Endothelial cell of umbilical vein (primary cell): ENCODE measurements at regions not wholly inside any gene's neighbourhood (a gene's known extent, or its start where the extent isn't known, plus 50 kb on each side); places are given as distances from the start of the nearest gene placed in this dataset.

Experiments used
- BruUV-seq: library from RNA; stranded (reverse); fragments of 400-500 nt; replicated peaks from 2 replicates; lab custom pipeline; 2021; lab: Mats Ljungman, UMichigan
- CTCF ChIA-PET: fragments of 300-600, 350-600 bp; sonication (Branson Sonifier 250); formaldehyde crosslinking; loops from one replicate; lab custom pipeline; 2021; ENCODE audit warnings: antibody characterized with exemption, inconsistent platforms; lab: Charles Lee
- POLR2A ChIA-PET: fragments of 300-600, 350-600 bp; sonication (Branson Sonifier 250); formaldehyde crosslinking; loops from one replicate; lab custom pipeline; 2021; ENCODE audit warnings: antibody characterized with exemption, inconsistent platforms; lab: Charles Lee
- DNase-seq: peaks from one replicate; pipeline ENCODE4 v3.0.0-alpha.2; 2011; ENCODE audit warnings: low read depth, low spot score
- FAIRE-seq: peaks from 2 replicates; lab custom pipeline; 2011; peaks lifted over from hg19 to GRCh38; lab: Jason Lieb, UNC
- H2AFZ ChIP-seq: 2 replicates; pipeline ENCODE4 v1.6.0; 2012; ENCODE audit warnings: low read depth, low read length, control low read depth, inconsistent platforms
- H3K27ac ChIP-seq: 2 replicates; pipeline ENCODE4 v1.5.1; 2011; ENCODE audit warnings: low read depth, mild to moderate bottlenecking, control low read depth, low read length, moderate library complexity; ENCODE audit not compliant: insufficient read depth
- H3K27me3 ChIP-seq, 2 experiments: 2 replicates each; pipeline versions ENCODE4 v1.6.0 to v1.6.1; 2011; ENCODE audit warnings: low read length in 2 of 2, mixed read lengths in 1 of 2; ENCODE audit not compliant: control insufficient read depth in 2 of 2, insufficient read depth in 2 of 2
- H3K36me3 ChIP-seq, 2 experiments: 2 replicates in 1 of 2; 3 replicates in 1 of 2; pipeline ENCODE4 v1.5.1; 2011; ENCODE audit warnings: low read length in 2 of 2, mild to moderate bottlenecking in 1 of 2, moderate library complexity in 1 of 2; ENCODE audit not compliant: control insufficient read depth in 2 of 2, insufficient read depth in 2 of 2; ENCODE audit errors: extremely low read depth in 1 of 2
- H3K4me1 ChIP-seq: 3 replicates; pipeline ENCODE4 v1.5.1; 2011; ENCODE audit warnings: mild to moderate bottlenecking, low read length; ENCODE audit not compliant: control insufficient read depth, insufficient read depth; ENCODE audit errors: extremely low read depth
- H3K4me2 ChIP-seq: 2 replicates; pipeline ENCODE4 v1.6.1; 2011; ENCODE audit warnings: low read length, control low read depth, mixed read lengths; ENCODE audit not compliant: insufficient read depth
- H3K4me3 ChIP-seq, 3 experiments: fragments of 200-600 bp in 1 of 3; sonication (generic), shearing (Covaris generic) in 1 of 3; replicated peaks in 1 of 3; 2 replicates each; pipeline ENCODE4 v1.5.1; 2011 to 2016; ENCODE audit warnings: control low read depth in 3 of 3, low read length in 3 of 3, mild to moderate bottlenecking in 2 of 3, inconsistent platforms in 1 of 3, low read depth in 1 of 3, moderate library complexity in 1 of 3; ENCODE audit not compliant: insufficient read depth in 1 of 3
- H3K79me2 ChIP-seq: 2 replicates; pipeline ENCODE4 v1.6.0; 2012; ENCODE audit warnings: low read length, inconsistent platforms; ENCODE audit not compliant: control insufficient read depth, insufficient read depth
- H3K9ac ChIP-seq: replicated peaks from 2 replicates; pipeline ENCODE3; 2011; ENCODE audit warnings: low read length, control low read depth; ENCODE audit not compliant: insufficient read depth; ENCODE audit errors: extremely low read depth
- H3K9me1 ChIP-seq: replicated peaks from 3 replicates; pipeline ENCODE4 v1.6.0; 2011; ENCODE audit warnings: mild to moderate bottlenecking, low read length; ENCODE audit not compliant: control insufficient read depth, insufficient read depth; ENCODE audit errors: extremely low read depth
- H3K9me3 ChIP-seq: replicated peaks from 2 replicates; pipeline ENCODE4 v1.5.1; 2012; ENCODE audit warnings: low read length, inconsistent platforms; ENCODE audit not compliant: control insufficient read depth, insufficient read depth
- H4K20me1 ChIP-seq: replicated peaks from 2 replicates; pipeline ENCODE3; 2011; ENCODE audit warnings: mild to moderate bottlenecking, low read length; ENCODE audit not compliant: control insufficient read depth, insufficient read depth; ENCODE audit errors: extremely low read depth
- EZH2 ChIP-seq: IDR thresholded peaks from 2 replicates; pipeline ENCODE4 v1.6.1; 2012; ENCODE audit warnings: borderline replicate concordance, low read depth, mild to moderate bottlenecking, moderate library complexity, low read length, inconsistent platforms; ENCODE audit not compliant: severe bottlenecking
- FOS ChIP-seq: IDR thresholded peaks from 2 replicates; pipeline ENCODE4 v1.6.1; 2011; ENCODE audit warnings: mild to moderate bottlenecking, low read length, moderate library complexity, borderline replicate concordance; ENCODE audit not compliant: insufficient read depth
- GATA2 ChIP-seq: IDR thresholded peaks from 2 replicates; pipeline ENCODE4 v1.7.0; 2011; ENCODE audit warnings: low read depth, mild to moderate bottlenecking, moderate library complexity, mixed read lengths, low read length; ENCODE audit not compliant: insufficient read length, insufficient read depth
- JUN ChIP-seq: IDR thresholded peaks from 2 replicates; pipeline ENCODE4 v1.6.1; 2011; ENCODE audit warnings: borderline replicate concordance, low read depth; ENCODE audit not compliant: insufficient read length, insufficient read depth
- MYC ChIP-seq: IDR thresholded peaks from one replicate; pipeline ENCODE4 v1.6.1; 2011; ENCODE audit warnings: mild to moderate bottlenecking, low read depth, low read length
- POLR2A ChIP-seq: IDR thresholded peaks from 2 replicates; pipeline ENCODE4 v1.6.1; 2012; ENCODE audit warnings: low read depth, mild to moderate bottlenecking, control low read depth, low read length
- POLR2AphosphoS5 ChIP-seq: IDR thresholded peaks from 2 replicates; pipeline ENCODE4 v1.6.1; 2012; ENCODE audit warnings: low read depth, mild to moderate bottlenecking, control low read depth, low read length, moderate library complexity; ENCODE audit not compliant: insufficient read depth
- dilution Hi-C: fragments of 300-500 bp; cut with MboI; formaldehyde crosslinking; loops from one replicate; pipeline ENCODE4 v1.15.0; 2019; ENCODE audit warnings: low sequenced_read_pairs; ENCODE audit not compliant: extremely low pct_ligation_motif_present
- intact Hi-C: fragments of 100-400 bp; cut with micrococcal nuclease; formaldehyde crosslinking; loops from one replicate; pipeline ENCODE4 v1.10.0; 2022
- TF ChIP-seq, protein P1 (sequence below), 2 donors: IDR thresholded peaks; 1 replicate in 1 of 2; 2 replicates in 1 of 2; pipeline ENCODE4 v1.5.1; 2011; ENCODE audit warnings: low read length in 2 of 2, mild to moderate bottlenecking in 2 of 2, moderate library complexity in 2 of 2, control low read depth in 1 of 2, inconsistent platforms in 1 of 2, low read depth in 1 of 2; ENCODE audit not compliant: insufficient read depth in 1 of 2; ENCODE audit errors: extremely low read depth in 1 of 2
- TF ChIP-seq, protein P2 (sequence below): IDR thresholded peaks from 2 replicates; pipeline ENCODE4 v1.6.1; 2011; ENCODE audit not compliant: insufficient read depth, insufficient read length

- no peaks in the 10 kb centered on the region for H3K4me1 ChIP-seq
- no peak overlapping the region for H3K9ac ChIP-seq
- no peak overlapping the region for H3K4me3 ChIP-seq
- ChIA-PET CTCF (no interaction called here), POLR2A (no interaction called here)
- H4K20me1 ChIP-seq = no peaks in the 10 kb centered on the region
- TF ChIP-seq POLR2A = no peak
- TF ChIP-seq MYC = no peak
- TF ChIP-seq EZH2 = no peak
- H3K9me3 ChIP-seq = peaks cover 7% of the 10 kb centered on the region
- no peak overlapping the region for H2AFZ ChIP-seq
- H3K36me3 ChIP-seq = no peaks in the 10 kb centered on the region
- no peaks in the 10 kb centered on the region for H3K79me2 ChIP-seq
- no peaks in the 10 kb centered on the region for H3K27me3 ChIP-seq
- H3K4me2 ChIP-seq = no peak overlapping the region
- BruUV-seq = no TSS peak
- intact Hi-C loops = no loop called here
- dilution Hi-C loops = no loop called here
- no peak overlapping the region for H3K27ac ChIP-seq
- FAIRE-seq = no peak
- H3K9me1 ChIP-seq = no peaks in the 10 kb centered on the region
- no peak for DNase-seq
Measured at GRCh38 chr16:17852977-17853702, 382.4 kb upstream of the XYLT1 start.

DNA sequence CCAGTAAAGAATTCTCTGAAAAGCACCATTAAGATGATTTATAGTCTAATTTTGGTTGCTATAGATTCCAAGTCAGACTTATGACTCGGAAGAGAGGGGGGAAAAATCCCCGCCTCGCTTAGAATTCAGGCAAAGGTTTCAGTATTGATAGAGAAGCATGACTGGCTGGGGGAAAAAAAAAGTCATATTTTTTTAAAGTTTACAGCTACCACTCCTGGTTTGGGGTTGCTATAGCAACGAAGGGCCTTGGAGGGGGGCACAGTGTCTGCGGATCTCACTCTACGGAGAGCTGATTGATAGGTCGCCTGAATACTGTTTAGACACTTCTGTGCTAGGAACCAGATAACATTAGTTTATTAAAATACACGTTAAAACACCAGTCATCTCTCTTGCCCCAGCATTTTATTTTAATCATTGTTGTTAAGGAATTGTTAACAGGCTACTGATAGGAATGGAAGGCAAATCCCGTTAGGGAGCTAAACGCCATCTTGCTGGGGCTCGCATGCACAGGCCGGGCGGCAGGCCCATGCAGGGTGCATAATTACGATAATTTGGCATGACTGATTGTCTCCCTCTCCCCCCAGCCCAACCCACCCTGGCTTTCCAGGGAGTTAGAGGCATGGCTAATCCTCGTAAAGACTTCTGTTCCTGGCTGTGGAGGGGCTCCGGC lies 380.0 kb upstream of the XYLT1 start:
- ChIA-PET CTCF (no interaction called here), POLR2A (no interaction called here)
- BruUV-seq = no TSS peak
- peaks cover 9% of the 10 kb centered on the region for H3K9me3 ChIP-seq
- dilution Hi-C loops = no loop called here
- intact Hi-C loops = no loop called here
- H2AFZ ChIP-seq = no peak overlapping the region
- H3K4me2 ChIP-seq = no peak overlapping the region
- H3K9ac ChIP-seq = no peak overlapping the region
- H3K36me3 ChIP-seq = no peaks in the 10 kb centered on the region
- no peaks in the 10 kb centered on the region for H4K20me1 ChIP-seq
- no peak for TF ChIP-seq GATA2
- TF ChIP-seq POLR2AphosphoS5 = no peak
- TF ChIP-seq, protein P1, sequence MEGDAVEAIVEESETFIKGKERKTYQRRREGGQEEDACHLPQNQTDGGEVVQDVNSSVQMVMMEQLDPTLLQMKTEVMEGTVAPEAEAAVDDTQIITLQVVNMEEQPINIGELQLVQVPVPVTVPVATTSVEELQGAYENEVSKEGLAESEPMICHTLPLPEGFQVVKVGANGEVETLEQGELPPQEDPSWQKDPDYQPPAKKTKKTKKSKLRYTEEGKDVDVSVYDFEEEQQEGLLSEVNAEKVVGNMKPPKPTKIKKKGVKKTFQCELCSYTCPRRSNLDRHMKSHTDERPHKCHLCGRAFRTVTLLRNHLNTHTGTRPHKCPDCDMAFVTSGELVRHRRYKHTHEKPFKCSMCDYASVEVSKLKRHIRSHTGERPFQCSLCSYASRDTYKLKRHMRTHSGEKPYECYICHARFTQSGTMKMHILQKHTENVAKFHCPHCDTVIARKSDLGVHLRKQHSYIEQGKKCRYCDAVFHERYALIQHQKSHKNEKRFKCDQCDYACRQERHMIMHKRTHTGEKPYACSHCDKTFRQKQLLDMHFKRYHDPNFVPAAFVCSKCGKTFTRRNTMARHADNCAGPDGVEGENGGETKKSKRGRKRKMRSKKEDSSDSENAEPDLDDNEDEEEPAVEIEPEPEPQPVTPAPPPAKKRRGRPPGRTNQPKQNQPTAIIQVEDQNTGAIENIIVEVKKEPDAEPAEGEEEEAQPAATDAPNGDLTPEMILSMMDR (IDR thresholded peaks at IDR 0.05; ENCODE audit: extremely low read depth in 1 of 2, insufficient read depth in 1 of 2, low read depth in 1 of 2, low read length in 2 of 2) = no peak
- no peak for TF ChIP-seq JUN
- TF ChIP-seq POLR2A = no peak
- TF ChIP-seq EZH2 = no peak
- TF ChIP-seq FOS = no peak
- no peak for TF ChIP-seq MYC
- TF ChIP-seq, protein P2, sequence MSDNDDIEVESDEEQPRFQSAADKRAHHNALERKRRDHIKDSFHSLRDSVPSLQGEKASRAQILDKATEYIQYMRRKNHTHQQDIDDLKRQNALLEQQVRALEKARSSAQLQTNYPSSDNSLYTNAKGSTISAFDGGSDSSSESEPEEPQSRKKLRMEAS = no peak
- H3K4me1 ChIP-seq = no peaks in the 10 kb centered on the region
- no peak overlapping the region for H3K27ac ChIP-seq
- H3K27me3 ChIP-seq = no peaks in the 10 kb centered on the region
- DNase-seq = no peak
- no peaks in the 10 kb centered on the region for H3K9me1 ChIP-seq
- H3K79me2 ChIP-seq = no peaks in the 10 kb centered on the region
- no peak for FAIRE-seq
- H3K4me3 ChIP-seq = no peak overlapping the region
